Thymus (tissue), 11 donors: ENCODE measurements at regions not wholly inside any gene's neighbourhood (a gene's known extent, or its start where the extent isn't known, plus 50 kb on each side); places are given as distances from the start of the nearest gene placed in this dataset.
"Not testable (repeated sequence)": the region's sequence is repeated elsewhere in the genome, so short reads cannot be mapped to it uniquely, and the experiment has no call there.

Experiments used
- DNase-seq, 9 donors: peaks; one replicate each; pipeline ENCODE4 v3.0.0-alpha.2; 2013; ENCODE audit warnings: low spot score in 9 of 9, low read depth in 6 of 9, missing footprints in 1 of 9
- H3K27ac ChIP-seq, 2 donors: one replicate each; pipeline ENCODE4 v1.5.1; 2013; ENCODE audit warnings: control low read depth in 1 of 2, low read depth in 1 of 2, low read length in 1 of 2, mild to moderate bottlenecking in 1 of 2, moderate library complexity in 1 of 2
- H3K27me3 ChIP-seq, 2 donors: one replicate each; pipeline ENCODE4 v1.5.1; 2013; ENCODE audit warnings: low read length in 1 of 2; ENCODE audit not compliant: control insufficient read depth in 2 of 2, insufficient read depth in 1 of 2
- H3K36me3 ChIP-seq, 2 donors: one replicate each; pipeline ENCODE4 v1.5.1; 2013; ENCODE audit warnings: low read length in 1 of 2, mild to moderate bottlenecking in 1 of 2, moderate library complexity in 1 of 2; ENCODE audit not compliant: control insufficient read depth in 2 of 2, insufficient read depth in 2 of 2
- H3K4me1 ChIP-seq, 2 donors: one replicate each; pipeline ENCODE4 v1.5.1; 2013; ENCODE audit warnings: low read length in 2 of 2; ENCODE audit not compliant: control insufficient read depth in 2 of 2, insufficient read depth in 2 of 2
- H3K4me3 ChIP-seq, 2 donors: one replicate each; pipeline ENCODE4 v1.5.1; 2013; ENCODE audit warnings: low read length in 2 of 2, control low read depth in 1 of 2, mild to moderate bottlenecking in 1 of 2
- H3K9me3 ChIP-seq, 2 donors: one replicate each; pipeline ENCODE4 v1.5.1; 2013; ENCODE audit warnings: low read length in 1 of 2, mild to moderate bottlenecking in 1 of 2; ENCODE audit not compliant: control insufficient read depth in 2 of 2, insufficient read depth in 1 of 2
- WGBS: extraction: QIAGEN DNeasy Blood & Tissue Kit; methylation state at CpG from one replicate; pipeline ENCODE4 v1.1.7; 2013; 5-methylcytosine and 5-hydroxymethylcytosine counted together
- donor health status: healthy.

DNA sequence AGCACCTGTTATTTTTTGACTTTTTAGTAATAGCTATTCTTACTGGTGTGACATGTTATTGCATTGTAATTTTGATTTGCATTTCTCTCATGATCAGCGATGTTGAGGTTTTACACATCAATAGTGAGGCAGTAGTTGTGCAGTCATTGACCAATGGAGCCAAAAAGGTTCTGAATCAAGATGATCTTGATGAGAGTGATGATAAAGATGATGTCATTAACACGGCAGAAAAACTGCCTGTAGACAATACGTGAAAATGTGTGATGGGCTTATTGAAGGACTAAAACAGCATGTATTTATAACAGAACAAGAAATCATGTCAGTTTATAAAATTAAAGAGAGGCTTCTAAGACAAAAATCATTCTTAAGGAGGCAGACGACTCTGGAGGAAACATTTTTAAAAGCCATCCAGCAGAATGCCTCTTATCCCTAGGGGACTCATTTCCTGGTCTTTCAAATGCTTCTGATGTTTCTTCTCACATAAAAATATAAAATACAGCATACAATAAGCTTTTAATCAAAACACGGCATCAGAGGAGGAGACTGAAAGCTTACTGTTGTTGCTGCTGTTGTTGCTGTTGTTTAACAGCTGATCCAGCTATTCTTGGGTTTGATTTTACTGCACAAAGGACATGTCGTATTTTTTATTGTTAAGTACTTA lies 400.3 kb downstream of the LTN1 start:
- WGBS, result 91% methylated on average over 6 of the region's 6 CpGs
- no peak for DNase-seq
- Histone ChIP-seq H3K9me3 (no peaks in the 10 kb centered on the region), H3K36me3 (no peaks in the 10 kb centered on the region), H3K4me1 (no peaks in the 10 kb centered on the region), H3K27me3 (no peaks in the 10 kb centered on the region), H3K27ac (no peak overlapping the region), H3K4me3 (no peak overlapping the region)

DNA sequence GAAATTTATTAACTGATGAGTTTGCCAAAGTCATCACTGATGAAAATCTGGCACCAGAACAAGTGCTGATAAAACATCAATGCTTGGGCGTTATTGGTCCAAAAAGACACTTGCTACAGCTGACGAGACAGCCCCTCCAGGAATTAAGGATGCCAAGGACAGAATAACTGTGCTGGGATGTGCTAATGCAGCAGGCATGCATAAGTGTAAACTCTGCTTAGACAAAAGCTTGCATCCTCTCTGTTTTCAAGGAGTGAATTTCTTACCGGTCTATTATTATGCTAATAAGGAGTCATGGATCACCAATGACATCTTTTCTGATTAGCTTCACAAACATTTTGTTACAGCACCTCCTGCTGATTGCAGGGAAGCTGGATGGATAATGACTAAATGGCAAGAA lies 402.0 kb downstream of the LTN1 start:
- H3K4me3 ChIP-seq, result no peak overlapping the region
- no peaks in the 10 kb centered on the region for H3K4me1 ChIP-seq
- no peaks in the 10 kb centered on the region for H3K9me3 ChIP-seq
- H3K27me3 ChIP-seq, result no peaks in the 10 kb centered on the region
- no peak for DNase-seq
- H3K27ac ChIP-seq, result no peak overlapping the region
- 92% methylated on average over 3 of the region's 3 CpGs for WGBS
- H3K36me3 ChIP-seq, result no peaks in the 10 kb centered on the region

DNA sequence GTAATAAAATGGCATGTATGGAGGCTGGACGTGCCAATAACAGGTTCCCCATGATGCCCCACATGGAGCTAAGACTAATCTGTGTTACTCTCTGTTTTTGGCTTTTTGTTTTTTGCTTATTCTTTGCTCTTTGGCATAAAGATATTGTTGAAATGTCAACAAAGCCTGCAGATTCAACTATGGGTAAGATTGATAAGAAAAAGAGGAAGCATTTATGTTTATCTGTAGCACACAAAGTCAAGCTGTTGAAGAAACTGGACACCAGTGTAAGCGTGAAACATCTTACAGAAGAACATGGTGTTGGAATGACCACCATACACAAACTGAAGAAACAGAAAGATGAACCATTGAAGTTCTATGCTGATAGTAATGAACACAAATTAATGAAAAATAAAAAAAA lies 402.7 kb downstream of the LTN1 start:
- Histone ChIP-seq H3K4me1 (no peaks in the 10 kb centered on the region), H3K27me3 (no peaks in the 10 kb centered on the region), H3K36me3 (no peaks in the 10 kb centered on the region), H3K27ac (no peak overlapping the region), H3K9me3 (no peaks in the 10 kb centered on the region), H3K4me3 (no peak overlapping the region)
- DNase-seq, result no peak
- 70% methylated on average over 2 of the region's 2 CpGs for WGBS

DNA sequence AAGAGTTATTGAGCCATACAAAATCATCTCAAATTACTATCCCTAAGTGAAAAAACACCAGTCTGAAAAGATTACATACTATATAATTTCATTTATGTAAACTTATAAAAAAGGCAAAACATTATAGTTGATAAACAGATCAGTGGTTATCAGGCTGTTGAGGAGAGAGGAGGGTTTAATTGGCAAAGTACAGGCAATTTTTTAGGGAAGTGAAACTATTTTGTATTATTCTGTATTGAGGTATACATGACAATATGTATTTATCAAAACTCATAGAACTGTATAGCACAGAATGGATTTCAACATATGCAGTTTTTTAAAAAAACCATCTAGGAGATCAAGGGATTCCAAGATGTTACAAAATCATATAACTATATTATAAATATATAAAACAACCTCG lies 403.7 kb downstream of the LTN1 start:
- H3K4me3 ChIP-seq, result no peak overlapping the region
- no peak overlapping the region for H3K27ac ChIP-seq
- H3K36me3 ChIP-seq, result no peaks in the 10 kb centered on the region

GRCh38 chr21:28587748-28588147 lies 404.9 kb downstream of the LTN1 start:
- H3K36me3 ChIP-seq, result no peaks in the 10 kb centered on the region
- no peak overlapping the region for H3K27ac ChIP-seq
- WGBS, result 0% methylated on average over 1 of the region's 1 CpG
- H3K9me3 ChIP-seq, result no peaks in the 10 kb centered on the region
- H3K4me3 ChIP-seq, result no peak overlapping the region
- no peaks in the 10 kb centered on the region for H3K4me1 ChIP-seq
- no peak for DNase-seq
- no peaks in the 10 kb centered on the region for H3K27me3 ChIP-seq

More for the DNA sequence above, 403.7 kb downstream of the LTN1 start:
- Histone ChIP-seq H3K27me3 (no peaks in the 10 kb centered on the region), H3K9me3 (no peaks in the 10 kb centered on the region), H3K4me1 (no peaks in the 10 kb centered on the region)
- no peak for DNase-seq
- WGBS, result 93% methylated on average over 1 of the region's 1 CpG

- Histone ChIP-seq H3K27ac (no peak overlapping the region), H3K4me3 (no peak overlapping the region), H3K9me3 (no peaks in the 10 kb centered on the region), H3K36me3 (no peaks in the 10 kb centered on the region), H3K4me1 (no peaks in the 10 kb centered on the region), H3K27me3 (no peaks in the 10 kb centered on the region)
- DNase-seq, result no peak
- 99% methylated on average over 2 of the region's 2 CpGs for WGBS
Measured at GRCh38 chr21:28581976-28582375, 410.7 kb downstream of the LTN1 start.

GRCh38 chr21:28581311-28581731 lies 411.4 kb downstream of the LTN1 start:
- DNase-seq, H3K27me3 ChIP-seq, H3K4me1 ChIP-seq, H3K36me3 ChIP-seq, H3K4me3 ChIP-seq, H3K27ac ChIP-seq, H3K9me3 ChIP-seq: not testable (repeated sequence)
- WGBS, result 92% methylated on average over 5 of the region's 5 CpGs

DNA sequence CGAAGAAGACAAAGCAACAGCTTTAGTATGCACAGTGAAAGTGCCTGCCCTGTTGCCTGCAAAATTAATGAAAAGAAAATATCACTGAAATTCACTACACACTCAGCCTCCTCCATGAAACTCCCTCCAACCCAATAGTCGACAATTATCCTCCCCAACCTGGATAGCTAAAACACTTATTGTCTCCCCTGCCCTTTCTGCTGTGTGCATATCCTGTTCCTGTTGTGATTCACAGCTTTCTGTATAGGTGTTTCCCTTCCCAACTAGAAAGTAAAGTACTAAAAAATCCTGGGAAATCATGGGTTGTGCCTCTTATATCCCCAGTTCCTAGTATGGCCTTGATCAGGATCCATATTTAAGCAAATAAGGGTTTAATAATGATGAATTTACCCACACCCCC lies 412.1 kb downstream of the LTN1 start:
- no peaks in the 10 kb centered on the region for H3K4me1 ChIP-seq
- no peaks in the 10 kb centered on the region for H3K36me3 ChIP-seq
- 92% methylated on average over 2 of the region's 2 CpGs for WGBS

DNA sequence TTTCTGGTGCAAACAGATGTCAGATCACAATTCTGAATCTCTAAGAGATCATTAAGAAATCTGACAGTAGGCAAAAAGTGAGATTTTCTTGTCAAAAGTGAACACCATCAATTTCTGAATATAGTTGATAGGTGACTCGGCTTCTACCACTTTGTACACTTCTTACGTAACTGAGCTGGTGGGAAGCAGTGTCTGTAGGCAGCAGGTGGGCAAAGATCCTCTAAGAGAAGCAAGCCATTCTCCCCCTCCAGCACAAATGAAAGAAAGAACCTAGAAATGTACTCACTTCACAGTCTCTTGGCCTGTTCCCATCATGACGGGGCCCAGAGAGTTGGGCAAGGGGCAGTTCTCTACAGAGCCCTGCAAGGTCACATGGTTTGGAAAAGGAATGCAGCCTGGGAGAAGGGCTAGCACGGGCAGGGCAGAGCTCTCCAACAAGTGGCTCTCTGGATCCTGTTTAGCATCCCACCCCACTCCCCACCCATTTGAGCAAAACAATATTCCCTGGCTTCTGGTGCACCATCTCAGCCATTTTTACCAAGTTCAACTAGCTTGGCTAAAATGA lies 412.6 kb downstream of the LTN1 start:
- Histone ChIP-seq H3K27ac (no peak overlapping the region), H3K27me3 (no peaks in the 10 kb centered on the region), H3K9me3 (no peaks in the 10 kb centered on the region), H3K36me3 (no peaks in the 10 kb centered on the region), H3K4me3 (no peak overlapping the region), H3K4me1 (no peaks in the 10 kb centered on the region)
- 96% methylated on average over 4 of the region's 4 CpGs for WGBS
- no peak for DNase-seq

More for the DNA sequence above, 412.1 kb downstream of the LTN1 start:
- H3K9me3 ChIP-seq, result no peaks in the 10 kb centered on the region
- H3K27ac ChIP-seq, result no peak overlapping the region
- no peak for DNase-seq
- H3K4me3 ChIP-seq, result no peak overlapping the region
- H3K27me3 ChIP-seq, result no peaks in the 10 kb centered on the region
